GM18502 (cell line): ENCODE measurements at regions not wholly inside any gene's neighbourhood (a gene's known extent, or its start where the extent isn't known, plus 50 kb on each side); places are given as distances from the start of the nearest gene placed in this dataset.

Source experiments
- ATAC-seq: cut with Tn5 transposase; IDR thresholded peaks from one replicate; pipeline ENCODE4 v1.9.1; 2021; ENCODE audit warnings: mild to moderate bottlenecking; ENCODE audit not compliant: unreplicated experiment, poor library complexity

GRCh38 chr15:39365161-39365560 lies 215.7 kb upstream of the THBS1 start:
- no peak for ATAC-seq

DNA sequence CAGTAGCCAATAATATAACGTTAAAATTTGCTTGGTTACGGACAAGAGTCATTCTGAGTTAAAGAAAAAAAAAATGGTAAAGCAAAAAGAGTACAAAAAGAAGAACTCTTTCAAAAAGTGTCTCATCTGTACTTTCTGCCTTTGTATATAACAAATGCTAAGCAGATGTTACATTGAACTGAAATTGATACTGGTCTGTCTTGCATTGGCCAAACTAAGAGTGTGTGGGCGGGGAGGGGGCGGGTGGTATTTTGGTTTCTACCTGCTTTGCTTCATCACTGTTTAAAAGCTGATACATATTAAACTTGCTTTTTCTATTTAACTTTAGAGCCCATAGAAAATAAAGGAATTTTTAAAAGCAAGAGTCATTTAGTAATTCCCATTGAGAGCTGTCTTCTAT lies 215.0 kb upstream of the THBS1 start:
- no peak for ATAC-seq

DNA sequence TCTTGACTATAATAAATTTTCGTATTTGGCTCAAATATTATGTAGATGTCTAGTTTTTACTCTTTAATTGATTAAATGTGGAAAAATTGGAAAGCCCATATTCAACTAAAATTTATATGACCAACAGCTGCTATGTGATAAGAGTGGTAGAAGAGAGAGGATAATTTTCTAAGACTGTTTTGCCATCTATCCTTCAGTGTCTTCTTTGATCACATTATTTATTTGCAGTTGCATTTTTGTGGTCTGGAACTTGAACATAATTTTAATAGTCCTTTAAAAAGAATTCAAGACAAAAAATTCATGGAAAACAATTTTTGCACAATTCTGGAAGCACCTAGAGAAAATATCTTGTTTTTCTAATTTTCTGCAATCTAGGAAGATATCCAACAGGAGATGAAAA lies 213.3 kb upstream of the THBS1 start:
- no peak for ATAC-seq

DNA sequence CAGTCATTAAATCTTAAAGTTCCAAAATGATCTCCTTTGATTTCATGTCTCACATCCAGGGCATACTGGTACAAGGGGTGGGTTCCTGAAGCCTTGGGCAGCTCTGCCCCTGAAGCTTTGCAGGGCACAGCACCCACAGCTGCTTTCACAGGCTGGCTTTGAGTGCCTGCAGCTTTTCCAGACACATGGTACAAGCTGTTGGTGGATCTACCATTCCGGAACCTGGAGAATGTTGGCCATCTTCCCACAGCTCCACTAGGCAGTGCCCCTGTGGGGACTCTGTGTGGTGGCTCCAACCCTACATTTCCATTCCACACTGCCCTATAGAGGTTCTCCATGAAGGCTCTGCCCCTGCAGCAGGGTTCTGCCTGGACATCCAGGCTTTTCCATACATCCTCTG lies 211.1 kb upstream of the THBS1 start:
- ATAC-seq = no peak

GRCh38 chr15:39376371-39376909 lies 204.4 kb upstream of the THBS1 start:
- no peak for ATAC-seq

DNA sequence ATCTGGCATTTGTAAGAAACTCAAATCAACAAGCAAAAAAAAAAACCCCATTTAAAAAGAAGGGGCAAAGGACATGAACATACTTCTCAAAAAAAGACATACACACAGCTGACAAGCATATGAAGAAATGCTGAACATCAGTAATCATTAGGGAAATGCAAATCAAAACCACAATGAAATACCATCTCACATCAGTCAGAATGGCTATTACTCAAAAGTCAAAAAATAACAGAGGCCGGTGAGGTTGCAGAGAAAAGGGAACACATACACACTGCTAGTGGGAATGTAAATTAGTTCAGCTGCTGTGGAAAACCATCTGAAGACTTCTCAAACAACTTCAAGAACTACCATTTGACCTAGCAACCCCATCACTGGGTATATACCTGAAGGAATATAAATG lies 199.4 kb upstream of the THBS1 start:
- ATAC-seq = no peak

DNA sequence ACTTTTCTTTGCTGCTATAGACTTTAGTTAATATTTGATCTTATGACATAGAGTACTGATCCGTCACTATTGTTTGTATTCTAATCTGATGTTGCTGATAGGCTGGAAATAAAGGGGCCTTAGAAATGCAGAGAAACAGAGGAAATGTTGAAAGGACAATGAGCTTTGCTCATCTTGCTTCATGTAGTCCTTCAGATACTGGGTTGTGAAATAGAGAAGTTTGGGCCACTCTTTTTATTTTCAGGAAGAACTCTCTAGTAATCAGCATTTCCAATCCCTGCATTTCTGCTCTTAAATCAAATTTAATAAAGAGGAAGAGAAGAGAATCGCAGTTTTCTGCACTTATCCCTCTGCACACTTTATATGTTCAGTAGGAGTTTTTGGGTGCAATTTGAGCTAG lies 192.8 kb upstream of the THBS1 start:
- no peak for ATAC-seq

- no peak for ATAC-seq
Observed at GRCh38 chr15:39391230-39391629, 189.6 kb upstream of the THBS1 start.

DNA sequence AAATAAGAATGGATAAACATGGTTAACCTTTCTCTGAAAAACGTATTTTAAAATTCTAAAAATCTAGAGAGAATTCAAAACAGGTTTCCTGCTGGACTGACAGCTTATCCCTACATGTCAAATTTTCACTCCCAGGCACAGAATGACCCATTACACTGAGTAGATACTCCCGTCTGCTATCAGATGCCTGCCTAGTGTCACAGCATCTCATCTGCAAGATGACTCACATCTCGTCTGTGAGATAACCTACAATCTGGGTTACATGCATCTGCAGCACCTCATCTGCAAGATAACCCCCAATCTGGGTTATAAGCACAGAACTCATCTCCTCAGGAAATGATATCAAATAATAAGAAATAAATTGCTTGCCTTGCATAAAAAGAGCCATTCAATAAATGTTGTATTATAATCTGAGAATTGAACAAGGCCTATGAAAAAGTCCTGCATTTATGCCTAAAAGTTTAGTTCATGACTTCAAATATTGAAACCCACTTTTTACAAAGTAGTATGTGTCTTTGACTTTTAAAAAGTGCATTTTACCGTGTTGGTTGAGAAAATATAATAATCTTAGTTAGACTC lies 188.3 kb upstream of the THBS1 start:
- no peak for ATAC-seq

- ATAC-seq = no peak
Observed at GRCh38 chr15:39393575-39394335, 187.1 kb upstream of the THBS1 start.

DNA sequence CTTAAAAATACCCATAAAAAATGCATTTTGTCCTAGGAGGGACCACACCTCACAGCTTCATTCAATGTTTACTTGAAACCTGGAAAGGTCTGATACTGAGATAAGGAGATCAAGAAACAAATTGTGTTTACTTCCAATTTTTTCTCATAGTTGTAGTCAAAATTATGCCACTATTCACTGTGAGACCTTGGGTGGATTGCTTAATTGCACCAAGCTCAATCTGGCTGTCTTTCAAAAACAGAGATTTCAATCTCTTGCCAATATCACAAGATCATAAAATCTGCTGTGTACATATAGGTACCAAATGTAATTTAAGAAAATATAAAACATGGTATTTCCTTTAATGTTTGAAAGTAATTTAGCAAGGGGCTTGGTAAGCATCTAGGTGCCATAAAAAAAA lies 186.4 kb upstream of the THBS1 start:
- ATAC-seq = no peak

GRCh38 chr15:39396979-39397615 lies 183.8 kb upstream of the THBS1 start:
- ATAC-seq = no peak

DNA sequence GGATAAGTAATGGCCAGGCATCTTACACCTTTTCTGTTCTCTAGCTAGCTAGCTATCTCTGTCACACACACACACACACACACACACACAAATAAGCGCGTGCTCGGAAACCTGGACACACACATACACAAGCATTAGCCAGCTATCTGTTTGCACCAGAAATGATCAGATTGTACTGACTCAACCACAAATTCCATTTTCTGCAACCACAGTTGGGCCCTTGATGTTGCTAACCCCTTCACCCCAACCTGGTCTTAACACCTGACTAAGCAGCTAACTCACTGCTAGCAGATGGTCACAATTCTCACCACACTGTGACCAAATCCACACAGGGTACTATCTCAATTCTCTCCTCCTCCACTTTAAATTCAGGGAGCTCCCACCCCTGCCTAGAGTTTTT lies 183.0 kb upstream of the THBS1 start:
- ATAC-seq = no peak

GRCh38 chr15:39399600-39399999 lies 181.3 kb upstream of the THBS1 start:
- ATAC-seq = no peak

DNA sequence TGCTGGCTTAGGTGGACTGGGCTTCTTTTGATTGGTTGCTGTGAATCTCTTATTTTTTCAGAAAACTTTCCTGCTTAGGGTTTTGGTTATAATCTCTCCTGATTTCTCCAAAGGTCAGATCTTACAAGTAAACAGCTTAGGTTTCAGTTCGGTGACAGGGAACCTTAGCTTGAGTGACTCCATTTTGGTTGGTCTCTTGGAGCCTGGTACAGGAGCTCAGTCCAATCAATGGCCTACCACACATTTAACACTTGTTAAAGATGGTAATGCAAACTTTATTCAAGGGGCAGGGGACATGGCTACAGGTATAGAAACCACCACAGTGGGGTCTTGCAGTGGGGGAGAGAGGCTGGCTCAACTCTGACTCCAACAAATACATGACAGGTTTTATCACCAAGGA lies 180.9 kb upstream of the THBS1 start:
- ATAC-seq = no peak

GRCh38 chr15:39400821-39401550 lies 179.9 kb upstream of the THBS1 start:
- no peak for ATAC-seq

DNA sequence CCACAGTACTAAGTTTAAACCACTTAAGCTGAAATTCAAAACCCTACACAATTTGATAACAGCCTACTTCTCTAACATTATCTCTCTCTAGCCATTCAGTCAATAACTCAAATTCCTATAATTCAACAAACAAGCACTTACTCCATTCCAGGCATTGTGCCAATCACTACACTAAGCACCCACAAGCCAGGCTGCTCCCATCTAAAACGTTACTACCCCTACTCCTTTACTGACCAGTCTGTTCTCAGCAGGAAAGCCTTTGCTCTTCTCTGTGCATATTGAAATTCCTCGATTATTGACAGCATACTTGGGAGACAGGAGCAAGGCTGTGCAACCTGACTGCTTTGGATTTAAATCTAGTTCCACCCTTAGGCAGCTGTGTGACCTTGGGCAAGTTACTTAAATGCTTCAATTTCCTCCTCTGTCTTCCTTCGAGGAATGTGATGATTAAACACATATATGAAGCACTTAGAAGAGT lies 177.2 kb upstream of the THBS1 start:
- ATAC-seq = no peak

DNA sequence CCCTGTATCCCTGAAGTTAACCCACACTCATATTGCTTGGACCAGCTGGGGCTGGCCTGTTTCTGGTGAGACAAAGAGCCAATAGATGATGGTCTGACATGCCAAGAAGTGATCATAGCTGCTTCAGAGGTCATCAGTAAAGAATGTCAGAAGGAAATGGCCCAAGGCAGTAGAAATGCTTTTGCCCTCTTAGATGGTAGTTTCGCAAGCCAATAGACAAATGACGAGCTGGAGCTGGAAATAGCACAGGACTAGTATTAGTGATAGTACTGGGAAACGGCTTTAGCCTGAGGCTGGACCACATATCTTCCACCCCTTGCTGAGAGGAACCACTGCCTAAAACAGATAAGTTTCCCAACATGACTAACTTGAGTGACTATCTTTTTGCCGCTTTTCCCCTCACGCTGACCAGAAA lies 176.1 kb upstream of the THBS1 start:
- ATAC-seq = no peak

GRCh38 chr15:39406485-39406884 lies 174.4 kb upstream of the THBS1 start:
- ATAC-seq = peak; percentile 78

DNA sequence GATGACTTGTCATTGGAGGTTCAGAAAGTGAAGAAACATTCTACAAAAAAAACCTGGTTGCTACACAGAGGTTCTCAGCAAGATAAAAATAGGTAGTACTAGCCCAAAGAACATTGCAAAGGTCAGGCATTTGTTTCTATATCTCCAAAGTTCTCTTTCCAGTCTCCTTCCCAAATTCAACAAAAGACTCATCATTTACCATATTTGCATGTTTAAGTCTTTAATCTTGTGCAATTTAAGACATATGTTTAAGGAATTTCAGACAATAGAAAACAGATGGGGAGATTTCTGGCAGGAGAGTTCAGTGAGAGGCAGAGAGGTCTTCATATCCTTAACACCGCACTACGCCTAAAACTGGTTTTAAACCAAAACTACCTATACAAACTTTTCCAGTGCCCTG lies 173.8 kb upstream of the THBS1 start:
- ATAC-seq = no peak
